H1 (cell line): ENCODE measurements at regions not wholly inside any gene's neighbourhood (a gene's known extent, or its start where the extent isn't known, plus 50 kb on each side); places are given as distances from the start of the nearest gene placed in this dataset.
A peak's percentile ranks its signal among the peaks of the same experiment; 100 is the strongest.

Experiments
- CTCF ChIA-PET: fragments of 300-600 bp; sonication (Branson Sonifier 250); formaldehyde crosslinking; loops from one replicate; lab custom pipeline; 2021; ENCODE audit not compliant: partially characterized antibody; lab: Charles Lee
- POLR2A ChIA-PET: fragments of 300-600 bp; sonication (Branson Sonifier 250); formaldehyde crosslinking; loops from one replicate; lab custom pipeline; 2021; ENCODE audit warnings: inconsistent platforms; ENCODE audit not compliant: partially characterized antibody; lab: Charles Lee
- DNase-seq, 2 experiments: peaks; one replicate each; pipeline versions ENCODE4 v3.0.0 to v3.0.0-alpha.2; 2010 to 2022; ENCODE audit warnings: low spot score in 2 of 2, low read depth in 1 of 2, mixed read lengths in 1 of 2
- FAIRE-seq: peaks from 2 replicates; lab custom pipeline; 2011; peaks lifted over from hg19 to GRCh38; lab: Jason Lieb, UNC
- H2AFZ ChIP-seq: 2 replicates; pipeline ENCODE4 v1.8.1; 2012; ENCODE audit warnings: low read length, inconsistent platforms
- H2AK5ac ChIP-seq: 2 replicates; pipeline ENCODE4 v1.6.1; 2013; ENCODE audit warnings: low read depth, low read length
- H2BK120ac ChIP-seq: replicated peaks from 2 replicates; pipeline ENCODE3; 2013; ENCODE audit warnings: low read depth, low read length, inconsistent platforms
- H2BK12ac ChIP-seq: 2 replicates; pipeline ENCODE4 v1.6.1; 2013; ENCODE audit warnings: low read depth, low read length
- H2BK15ac ChIP-seq: 2 replicates; pipeline ENCODE4 v1.6.1; 2013; ENCODE audit warnings: low read length
- H2BK20ac ChIP-seq: 2 replicates; pipeline ENCODE4 v1.6.1; 2013; ENCODE audit warnings: low read length
- H2BK5ac ChIP-seq: 2 replicates; pipeline ENCODE4 v1.6.1; 2013; ENCODE audit warnings: low read depth, low read length
- H3K14ac ChIP-seq: 2 replicates; pipeline ENCODE4 v1.6.1; 2013; ENCODE audit warnings: inconsistent platforms; ENCODE audit not compliant: insufficient read length
- H3K18ac ChIP-seq: 2 replicates; pipeline ENCODE4 v1.6.1; 2013; ENCODE audit warnings: low read length; ENCODE audit errors: extremely low read depth
- H3K23ac ChIP-seq: 2 replicates; pipeline ENCODE4 v1.6.1; 2013; ENCODE audit warnings: inconsistent platforms; ENCODE audit not compliant: insufficient read length
- H3K23me2 ChIP-seq: 2 replicates; pipeline ENCODE4 v1.6.1; 2013; ENCODE audit warnings: low read depth, low read length
- H3K27ac ChIP-seq: 2 replicates; pipeline ENCODE4 v1.6.1; 2011; ENCODE audit warnings: low read depth, low read length, inconsistent platforms
- H3K27me3 ChIP-seq, 4 experiments: replicated peaks in 1 of 4; 1 replicate in 1 of 4; 2 replicates in 3 of 4; pipeline versions ENCODE4 v1.6.1 to v1.8.1; 2011 to 2013; ENCODE audit warnings: low read length in 3 of 4, mild to moderate bottlenecking in 3 of 4, inconsistent platforms in 2 of 4, mixed read lengths in 2 of 4, moderate library complexity in 1 of 4; ENCODE audit not compliant: control insufficient read depth in 3 of 4, insufficient read depth in 3 of 4; ENCODE audit errors: extremely low read depth in 1 of 4
- H3K36me3 ChIP-seq, 4 experiments: 2 replicates each; pipeline versions ENCODE4 v1.6.1 to v1.8.1; 2011 to 2013; ENCODE audit warnings: mild to moderate bottlenecking in 4 of 4, low read length in 3 of 4, moderate library complexity in 2 of 4, control low read depth in 1 of 4, inconsistent platforms in 1 of 4; ENCODE audit not compliant: insufficient read depth in 4 of 4, control insufficient read depth in 2 of 4
- H3K4ac ChIP-seq: replicated peaks from 2 replicates; pipeline ENCODE3; 2013; ENCODE audit warnings: low read length, low read depth, mixed read lengths, inconsistent platforms; ENCODE audit not compliant: insufficient read length
- H3K4me1 ChIP-seq, 4 experiments: replicated peaks in 1 of 4; 1 replicate in 1 of 4; 2 replicates in 3 of 4; pipeline versions ENCODE4 v1.6.1 to v1.8.1; 2011 to 2013; ENCODE audit warnings: low read length in 3 of 4, inconsistent platforms in 2 of 4, mixed read lengths in 1 of 4; ENCODE audit not compliant: insufficient read depth in 4 of 4, control insufficient read depth in 3 of 4
- H3K4me2 ChIP-seq, 2 experiments: 2 replicates each; pipeline versions ENCODE4 v1.6.1 to v1.8.1; 2011 to 2013; ENCODE audit warnings: low read depth in 2 of 2, low read length in 2 of 2, control low read depth in 1 of 2, inconsistent platforms in 1 of 2, mild to moderate bottlenecking in 1 of 2; ENCODE audit not compliant: insufficient read depth in 1 of 2
- H3K4me3 ChIP-seq, 4 experiments: fragments of 200-600, 300-600 bp in 1 of 4; sonication (generic), shearing (Covaris generic), sonication (Bioruptor Twin) in 1 of 4; 2 replicates each; pipeline versions ENCODE4 v1.5.1 to v1.8.1; 2011 to 2016; ENCODE audit warnings: low read length in 4 of 4, low read depth in 3 of 4, control low read depth in 2 of 4, inconsistent platforms in 2 of 4, mild to moderate bottlenecking in 2 of 4, mixed read lengths in 1 of 4, moderate library complexity in 1 of 4; ENCODE audit not compliant: insufficient read depth in 2 of 4; ENCODE audit errors: extremely low read depth in 1 of 4
- H3K56ac ChIP-seq: replicated peaks from 2 replicates; pipeline ENCODE3; 2013; ENCODE audit warnings: low read depth, mild to moderate bottlenecking, mixed read lengths, low read length, inconsistent platforms; ENCODE audit not compliant: insufficient read length
- H3K79me1 ChIP-seq: 2 replicates; pipeline ENCODE4 v1.6.1; 2013; ENCODE audit warnings: low read depth, low read length, control low read depth
- H3K79me2 ChIP-seq, 2 experiments: 2 replicates each; pipeline versions ENCODE4 v1.6.1 to v1.8.1; 2012 to 2013; ENCODE audit warnings: low read length in 2 of 2, mild to moderate bottlenecking in 2 of 2, inconsistent platforms in 1 of 2; ENCODE audit not compliant: insufficient read depth in 2 of 2, control insufficient read depth in 1 of 2
- H3K9ac ChIP-seq, 4 experiments: replicated peaks in 1 of 4; 1 replicate in 1 of 4; 2 replicates in 3 of 4; pipeline versions ENCODE4 v1.6.1 to v1.8.1; 2011 to 2013; ENCODE audit warnings: low read depth in 3 of 4, low read length in 3 of 4, control low read depth in 2 of 4, mild to moderate bottlenecking in 2 of 4, moderate library complexity in 2 of 4, inconsistent platforms in 1 of 4; ENCODE audit errors: extremely low read depth in 1 of 4
- H3K9me3 ChIP-seq, 2 experiments: 2 replicates each; pipeline versions ENCODE4 v1.6.1 to v1.8.1; 2012 to 2013; ENCODE audit warnings: mild to moderate bottlenecking in 2 of 2, moderate library complexity in 2 of 2, control low read depth in 1 of 2, inconsistent platforms in 1 of 2, low read depth in 1 of 2, low read length in 1 of 2, mixed read lengths in 1 of 2; ENCODE audit not compliant: insufficient read depth in 2 of 2
- H4K20me1 ChIP-seq, 2 experiments: replicated peaks in 1 of 2; 2 replicates each; pipeline versions ENCODE3 to v1.8.1; 2011 to 2013; ENCODE audit warnings: inconsistent platforms in 2 of 2, low read length in 2 of 2, mild to moderate bottlenecking in 1 of 2; ENCODE audit not compliant: insufficient read depth in 2 of 2, control insufficient read depth in 1 of 2
- H4K5ac ChIP-seq: 2 replicates; pipeline ENCODE4 v1.6.1; 2013; ENCODE audit warnings: low read length, low read depth, mixed read lengths, inconsistent platforms; ENCODE audit not compliant: insufficient read length
- H4K8ac ChIP-seq: 2 replicates; pipeline ENCODE4 v1.8.0; 2013; ENCODE audit warnings: mild to moderate bottlenecking, moderate library complexity, low read length, inconsistent platforms; ENCODE audit not compliant: insufficient read depth; ENCODE audit errors: extremely low read depth
- H4K91ac ChIP-seq: replicated peaks from 2 replicates; pipeline ENCODE3; 2013; ENCODE audit warnings: low read length, mixed read lengths, inconsistent platforms; ENCODE audit not compliant: insufficient read length
- BCL11A ChIP-seq, 2 experiments: IDR thresholded peaks; one replicate each; pipeline ENCODE4 v1.6.1; 2011; ENCODE audit warnings: low read depth in 2 of 2, low read length in 2 of 2, mild to moderate bottlenecking in 2 of 2
- CHD1 ChIP-seq: IDR thresholded peaks from 2 replicates; pipeline ENCODE4 v1.6.1; 2012; ENCODE audit warnings: low read depth, low read length, improper control_type of control experiment
- CHD2 ChIP-seq: IDR thresholded peaks from 2 replicates; pipeline ENCODE4 v1.6.1; 2012; ENCODE audit warnings: low read length, improper control_type of control experiment
- GABPA ChIP-seq: IDR thresholded peaks from 2 replicates; pipeline ENCODE4 v1.6.1; 2011; ENCODE audit warnings: mild to moderate bottlenecking, low read length, moderate library complexity, borderline replicate concordance; ENCODE audit not compliant: insufficient read depth
- HDAC2 ChIP-seq, 2 experiments: fragments of 300-600 bp in 1 of 2; sonication (generic) in 1 of 2; IDR thresholded peaks; 2 replicates each; pipeline ENCODE4 v1.6.1; 2011 to 2012; ENCODE audit warnings: low read depth in 2 of 2, low read length in 2 of 2, mild to moderate bottlenecking in 2 of 2, moderate library complexity in 2 of 2, borderline replicate concordance in 1 of 2, inconsistent platforms in 1 of 2
- JUND ChIP-seq: IDR thresholded peaks from 2 replicates; pipeline ENCODE4 v1.6.1; 2011; ENCODE audit warnings: mild to moderate bottlenecking, improper control_type of control experiment, low read length
- NANOG ChIP-seq: IDR thresholded peaks from 2 replicates; pipeline ENCODE4 v1.6.1; 2011; ENCODE audit warnings: low read length, low read depth, mild to moderate bottlenecking, inconsistent platforms; ENCODE audit not compliant: insufficient read depth, poor library complexity, severe bottlenecking
- POLR2A ChIP-seq, 2 experiments: IDR thresholded peaks; 1 replicate in 1 of 2; 2 replicates in 1 of 2; pipeline ENCODE4 v1.6.1; 2011; ENCODE audit warnings: low read depth in 2 of 2, low read length in 2 of 2, mild to moderate bottlenecking in 2 of 2; ENCODE audit errors: control extremely low read depth in 1 of 2
- SAP30 ChIP-seq: fragments of 300-600 bp; sonication (generic); IDR thresholded peaks from 2 replicates; pipeline ENCODE4 v1.7.1; 2012; ENCODE audit warnings: low read length, moderate library complexity, mild to moderate bottlenecking, inconsistent platforms; ENCODE audit not compliant: insufficient read depth, insufficient replicate concordance
- SP4 ChIP-seq: IDR thresholded peaks from 2 replicates; pipeline ENCODE4 v1.6.1; 2012; ENCODE audit warnings: low read length, inconsistent platforms
- TAF1 ChIP-seq: IDR thresholded peaks from 2 replicates; pipeline ENCODE4 v1.6.1; 2011; ENCODE audit warnings: mild to moderate bottlenecking, low read depth, low read length
- USF2 ChIP-seq: IDR thresholded peaks from 2 replicates; pipeline ENCODE4 v1.6.1; 2011; ENCODE audit warnings: low read length, improper control_type of control experiment
- WGBS, 2 experiments: shearing (Covaris generic) in 1 of 2; methylation state at CpG; one replicate each; pipeline versions ENCODE4 v1.1.6 to v1.1.7; 2013 to 2015; ENCODE audit warnings: low lambda C conversion rate in 2 of 2, mixed read lengths in 2 of 2, inconsistent platforms in 1 of 2, low coverage in 1 of 2, missing lambda C conversion rate in 1 of 2; ENCODE audit not compliant: insufficient replicate concordance in 2 of 2, insufficient coverage in 1 of 2, insufficient read length in 1 of 2; ENCODE audit errors: extremely low coverage in 1 of 2, missing lambda C conversion rate in 1 of 2; 5-methylcytosine and 5-hydroxymethylcytosine counted together

GRCh38 chr5:54624805-54625568, 107.4 kb downstream of the SNX18 start:
- no peak overlapping the region for H3K4me3 ChIP-seq
- no peak overlapping the region for H2BK20ac ChIP-seq
- H4K8ac ChIP-seq: 0 out of 2 replicates have a peak overlapping the region, but pooled peaks have one; percentile 39
- H2BK12ac ChIP-seq: no peak overlapping the region
- CTCF ChIA-PET: interaction anchor here (0.7 to 1.3 kb wide), 3 partner anchors 13 to 523 kb away, joined by 3 to 4 read pairs (median 3); no protein-coding TSS in a partner anchor
- H3K9me3 ChIP-seq: no peaks in the 10 kb centered on the region
- no peaks in the 10 kb centered on the region for H3K27me3 ChIP-seq
- no peaks in the 10 kb centered on the region for H3K36me3 ChIP-seq
- H3K56ac ChIP-seq: no peak overlapping the region
- no peaks in the 10 kb centered on the region for H3K23me2 ChIP-seq
- no peak overlapping the region for H3K18ac ChIP-seq
- no peaks in the 10 kb centered on the region for H3K79me2 ChIP-seq
- POLR2A ChIA-PET: no interaction called here
- H3K4me1 ChIP-seq: no peaks in the 10 kb centered on the region
- no peak overlapping the region for H4K91ac ChIP-seq
- H2BK120ac ChIP-seq: no peak overlapping the region
- no peak overlapping the region for H2AFZ ChIP-seq
- H3K27ac ChIP-seq: no peak overlapping the region
- no peak overlapping the region for H3K9ac ChIP-seq
- H2BK5ac ChIP-seq: no peak overlapping the region
- DNase-seq (no peak), FAIRE-seq (no peak)
- no peak overlapping the region for H4K5ac ChIP-seq
- no peaks in the 10 kb centered on the region for H3K79me1 ChIP-seq
- no peak overlapping the region for H2BK15ac ChIP-seq
- no peak overlapping the region for H3K14ac ChIP-seq
- H2AK5ac ChIP-seq: no peak overlapping the region
- no peak overlapping the region for H3K23ac ChIP-seq
- 90% methylated on average over 9 of the region's 9 CpGs; no CpG with 5 or more reads in 1 of the 2 experiments for WGBS, 2 experiments
- no peak overlapping the region for H3K4ac ChIP-seq
- no peak overlapping the region for H3K4me2 ChIP-seq
- no peaks in the 10 kb centered on the region for H4K20me1 ChIP-seq
- no peak for TF ChIP-seq BCL11A (IDR thresholded peaks at IDR 0.05; ENCODE audit: low read depth in 2 of 2, low read length in 2 of 2)
- TF ChIP-seq POLR2A (IDR thresholded peaks at IDR 0.05; ENCODE audit: control extremely low read depth in 1 of 2, low read depth in 2 of 2, low read length in 2 of 2): no peak
- TF ChIP-seq TAF1: no peak
- TF ChIP-seq HDAC2 (IDR thresholded peaks at IDR 0.05; ENCODE audit: borderline replicate concordance in 1 of 2, low read depth in 2 of 2, low read length in 2 of 2): no peak
- no peak for TF ChIP-seq SP4
- TF ChIP-seq JUND: no peak
- TF ChIP-seq USF2: no peak
- TF ChIP-seq GABPA: no peak
- no peak for TF ChIP-seq CHD2
- TF ChIP-seq NANOG: no peak
- no peak for TF ChIP-seq CHD1
- no peak for TF ChIP-seq SAP30
